DMS 273 treated with DMSO at 0.1 percent for 48 hours (cell line): ENCODE measurements at regions not wholly inside any gene's neighbourhood (a gene's known extent, or its start where the extent isn't known, plus 50 kb on each side); places are given as distances from the start of the nearest gene placed in this dataset.

Experiments
- DNase-seq: peaks from one replicate; lab custom pipeline; 2025; lab: John Stamatoyannopoulos, UW

GRCh38 chr1:199161766-199162303 is 523.0 kb downstream of the PTPRC start:
- DNase-seq: no peak

GRCh38 chr1:199163267-199163666 is 524.4 kb downstream of the PTPRC start:
- DNase-seq: no peak

DNA sequence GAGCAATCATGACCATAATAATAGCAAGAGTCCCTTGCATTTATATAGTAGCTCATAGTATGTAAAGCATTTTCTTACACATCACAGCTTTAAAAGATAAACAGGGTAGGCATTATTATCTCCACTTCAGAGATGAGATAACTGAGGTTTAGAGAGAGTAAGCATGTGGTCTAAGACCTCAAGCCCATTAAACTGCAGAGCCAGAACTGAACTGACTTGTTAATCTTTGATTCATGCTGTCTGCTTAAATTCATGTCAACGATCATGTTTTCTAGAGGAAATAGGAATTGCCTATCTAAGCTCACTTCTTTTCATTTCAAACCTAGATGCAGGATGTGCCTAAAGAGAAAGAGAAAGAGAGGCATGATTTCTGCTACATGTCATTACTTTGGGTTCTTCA is 524.8 kb downstream of the PTPRC start:
- no peak for DNase-seq

DNA sequence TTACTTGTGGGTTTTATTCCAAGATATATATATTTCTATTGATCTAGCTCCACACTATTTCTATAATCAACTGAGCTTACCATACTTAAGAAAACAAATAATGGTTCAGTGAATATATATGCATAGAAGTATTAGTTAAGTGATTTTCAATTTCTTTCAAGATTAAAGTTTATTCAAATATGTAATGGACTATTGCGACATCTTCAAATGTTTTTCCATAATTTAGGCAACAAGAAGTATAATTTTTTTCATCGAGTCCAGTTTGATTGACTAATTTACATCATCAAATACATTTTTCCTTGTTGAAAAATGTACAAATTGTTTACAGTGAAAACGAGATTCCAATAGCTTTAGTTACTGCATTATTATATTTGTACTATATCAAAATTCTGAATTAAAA is 528.6 kb downstream of the PTPRC start:
- DNase-seq: no peak

DNA sequence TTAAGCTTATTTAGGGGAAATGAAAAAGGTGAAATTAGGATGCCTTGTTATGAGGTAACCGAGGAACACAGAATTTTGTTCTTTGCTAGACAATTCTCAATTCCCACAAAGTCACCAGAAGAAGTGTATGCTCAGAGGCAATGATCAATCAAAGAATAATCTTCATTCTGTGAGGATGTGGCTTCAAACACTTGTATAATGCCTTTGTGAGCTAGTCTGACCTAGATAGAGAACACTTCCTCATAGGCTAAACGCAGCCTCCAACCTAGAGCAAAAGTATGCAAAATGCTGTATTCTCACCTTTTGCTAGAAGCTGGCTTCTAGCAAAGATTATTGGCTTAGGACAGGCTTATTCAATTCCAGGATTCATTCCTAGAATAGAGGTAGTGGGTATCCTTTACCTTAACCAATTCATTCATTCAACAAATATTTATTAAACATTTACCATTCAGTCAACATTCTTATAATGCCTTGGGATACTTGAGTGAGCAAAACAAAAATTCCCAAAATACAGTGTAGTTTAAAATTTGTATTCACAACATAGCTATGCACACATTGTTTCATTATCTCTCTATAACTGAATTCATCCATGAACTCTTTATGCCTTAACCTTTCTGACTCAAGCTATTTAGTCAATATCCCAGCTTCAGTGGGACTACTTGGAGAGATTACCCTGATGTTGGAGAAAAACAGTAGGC is 530.2 kb downstream of the PTPRC start:
- no peak for DNase-seq

DNA sequence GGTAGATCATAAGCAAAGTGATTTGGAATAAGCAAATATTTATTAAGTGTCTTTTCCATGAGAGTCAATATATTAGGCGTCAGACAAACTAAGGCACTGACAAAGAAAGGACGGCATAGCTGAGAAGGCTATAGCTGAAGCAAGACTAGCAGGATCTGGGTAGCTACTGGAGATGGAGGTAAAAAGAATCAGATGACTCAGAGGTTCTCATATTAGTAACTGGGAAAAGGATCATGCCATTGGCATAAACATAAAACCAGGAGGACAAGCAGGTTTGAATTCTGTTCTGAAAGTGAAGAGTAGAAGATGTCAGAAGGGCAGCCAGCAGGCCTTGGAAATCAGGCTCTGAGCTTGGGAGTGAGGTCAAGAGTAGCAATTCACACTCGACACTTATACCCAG is 531.9 kb downstream of the PTPRC start:
- DNase-seq: no peak

- no peak for DNase-seq
These were observed 533.6 kb downstream of the PTPRC start for GRCh38 chr1:199172171-199173124.

DNA sequence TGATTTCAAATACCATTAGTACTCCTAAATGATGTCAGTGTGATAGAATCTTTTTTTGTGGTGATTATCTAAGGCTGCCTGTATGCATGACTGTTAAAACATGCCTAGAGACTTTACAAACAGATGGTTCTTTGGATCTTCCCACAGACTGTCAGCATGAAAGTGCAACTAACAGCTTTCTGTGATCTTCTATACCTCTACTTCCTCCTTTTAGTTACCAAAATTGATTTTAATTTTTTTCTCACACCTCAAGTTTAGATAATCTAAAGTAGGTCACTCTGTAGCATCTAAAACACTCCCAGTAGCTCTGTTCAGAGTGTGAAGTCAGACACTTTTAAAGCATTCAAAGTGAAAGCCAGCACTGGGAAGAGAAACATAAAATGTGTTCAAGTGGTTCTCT is 534.5 kb downstream of the PTPRC start:
- DNase-seq: no peak

- no peak for DNase-seq
These were observed 535.5 kb downstream of the PTPRC start for GRCh38 chr1:199174336-199174735.

- no peak for DNase-seq
These were observed 537.9 kb downstream of the PTPRC start for GRCh38 chr1:199176713-199177112.

- DNase-seq: no peak
These were observed 538.4 kb downstream of the PTPRC start for GRCh38 chr1:199177241-199177640.

DNA sequence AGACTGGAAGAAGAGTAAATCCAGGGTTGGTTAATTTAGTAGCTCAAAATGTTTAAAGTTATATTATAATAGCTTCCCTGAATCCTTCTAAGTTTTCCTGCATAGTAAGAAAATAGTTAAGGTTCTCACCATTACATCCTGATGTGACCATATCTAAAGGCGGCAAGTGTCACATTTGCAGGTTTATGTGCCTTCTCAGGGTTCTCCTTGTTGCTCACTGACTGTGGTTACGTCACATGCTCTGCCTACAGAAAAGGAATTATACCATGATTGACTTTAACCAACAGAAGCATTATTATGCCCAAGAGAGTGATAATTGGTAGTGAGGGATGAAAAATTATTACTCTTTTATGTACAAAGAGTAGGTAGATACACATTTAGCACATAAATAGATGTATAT is 539.8 kb downstream of the PTPRC start:
- no peak for DNase-seq

- DNase-seq: no peak
These were observed 543.5 kb downstream of the PTPRC start for GRCh38 chr1:199182186-199182843.

DNA sequence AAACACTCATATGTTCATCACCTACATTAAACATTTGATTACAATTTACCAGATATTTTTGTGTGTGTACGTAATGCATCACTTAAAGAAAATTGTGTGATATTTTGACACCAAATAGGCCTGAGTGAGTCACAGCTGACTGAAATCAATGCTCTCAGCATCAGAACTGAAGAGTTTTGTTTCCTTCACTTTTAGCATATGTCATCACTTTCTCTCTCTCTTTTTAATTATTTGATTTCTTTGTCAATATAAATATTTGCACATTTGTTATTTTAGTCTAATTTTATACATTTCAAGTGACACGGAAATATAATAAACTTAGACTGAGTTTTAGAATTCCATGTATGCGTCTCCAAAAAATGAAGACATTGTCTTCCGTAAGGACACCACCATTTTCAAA is 545.3 kb downstream of the PTPRC start:
- DNase-seq: no peak

DNA sequence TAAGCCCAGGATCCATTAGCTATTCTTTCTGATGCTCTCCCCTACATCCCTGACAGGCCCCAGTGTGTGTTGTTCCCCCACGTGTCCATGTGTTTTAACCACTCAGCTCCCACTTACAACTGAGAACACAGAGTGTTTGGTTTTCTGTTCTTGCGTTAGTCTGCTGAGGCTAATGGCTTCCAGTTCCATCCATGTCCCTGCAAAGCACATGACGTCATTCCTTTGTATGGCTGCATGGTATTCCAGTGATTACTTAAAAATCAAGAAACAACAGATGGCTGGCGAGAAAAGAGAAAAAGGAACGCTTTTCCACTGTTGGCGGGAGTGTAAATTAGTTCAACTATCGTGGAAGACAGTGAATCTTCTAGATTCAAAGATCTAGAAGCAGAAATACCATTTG is 556.0 kb downstream of the PTPRC start:
- no peak for DNase-seq

DNA sequence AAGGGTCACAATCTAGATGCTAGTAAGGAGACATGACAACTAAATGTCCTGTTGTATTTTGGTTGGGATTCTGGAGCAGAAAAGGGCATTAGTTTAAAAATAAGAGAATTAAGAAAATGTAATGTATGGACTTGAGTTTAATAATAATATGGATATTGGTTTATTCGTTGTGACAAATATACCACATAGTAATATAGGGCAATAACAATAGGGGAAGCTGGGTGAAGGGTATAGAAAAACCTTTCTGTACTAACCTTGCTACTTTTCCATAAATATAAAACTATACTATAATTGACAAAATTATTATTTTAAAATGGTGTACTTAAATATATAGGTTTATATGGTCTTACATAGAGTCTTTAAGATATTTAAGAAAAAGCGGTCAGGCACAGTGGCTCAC is 558.9 kb downstream of the PTPRC start:
- no peak for DNase-seq

- no peak for DNase-seq
These were observed 563.5 kb downstream of the PTPRC start for GRCh38 chr1:199202331-199202730.

DNA sequence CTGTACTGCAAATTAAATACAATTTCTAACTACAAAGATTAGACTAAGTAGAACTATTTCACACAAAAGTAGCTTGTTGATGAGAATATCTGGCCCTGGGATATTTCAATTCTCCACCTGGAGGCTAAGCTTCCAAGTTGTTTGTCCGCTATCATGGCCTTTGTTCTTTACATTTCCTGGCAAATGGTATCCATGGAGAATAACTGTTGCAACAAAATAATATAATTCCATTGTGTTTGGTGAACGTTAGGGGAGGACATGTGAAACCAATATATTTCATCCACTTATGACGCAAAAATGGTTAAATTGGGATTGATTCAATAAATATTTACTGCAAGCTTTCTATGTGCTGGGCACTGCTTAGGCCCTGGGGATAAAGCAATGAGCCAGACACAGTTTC is 565.4 kb downstream of the PTPRC start:
- DNase-seq: no peak

DNA sequence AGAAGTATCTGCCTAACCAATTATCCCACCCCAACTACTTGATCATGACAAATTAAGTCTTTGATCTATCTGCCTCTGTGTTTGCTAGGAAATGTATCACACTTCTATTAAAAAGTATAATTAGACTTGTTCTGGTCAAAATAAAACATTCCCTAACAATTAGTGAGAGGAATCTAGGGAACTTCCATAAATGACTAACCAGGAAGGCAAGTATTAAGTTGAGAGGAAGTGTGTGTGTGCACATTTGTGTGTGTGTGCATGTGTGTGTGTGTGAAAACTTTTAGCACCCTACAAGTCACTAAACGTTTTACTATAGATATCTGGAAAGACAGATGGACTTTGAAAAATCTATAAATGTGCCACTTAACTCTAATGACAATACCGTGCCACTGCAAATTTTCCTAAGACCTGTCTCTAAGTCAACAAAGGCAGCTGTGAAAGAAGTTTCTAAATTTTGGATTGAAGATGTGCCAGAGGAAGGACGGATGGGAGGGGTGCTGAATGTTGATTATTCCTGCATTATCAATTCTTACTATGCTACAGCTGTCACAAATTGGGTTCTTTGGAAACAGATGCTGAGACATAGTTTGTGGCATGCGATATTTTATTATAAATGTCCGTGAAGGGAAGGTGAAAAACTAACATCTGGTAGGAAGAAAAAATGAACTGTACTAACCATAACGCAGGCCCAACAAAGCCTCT is 567.1 kb downstream of the PTPRC start:
- DNase-seq: no peak

DNA sequence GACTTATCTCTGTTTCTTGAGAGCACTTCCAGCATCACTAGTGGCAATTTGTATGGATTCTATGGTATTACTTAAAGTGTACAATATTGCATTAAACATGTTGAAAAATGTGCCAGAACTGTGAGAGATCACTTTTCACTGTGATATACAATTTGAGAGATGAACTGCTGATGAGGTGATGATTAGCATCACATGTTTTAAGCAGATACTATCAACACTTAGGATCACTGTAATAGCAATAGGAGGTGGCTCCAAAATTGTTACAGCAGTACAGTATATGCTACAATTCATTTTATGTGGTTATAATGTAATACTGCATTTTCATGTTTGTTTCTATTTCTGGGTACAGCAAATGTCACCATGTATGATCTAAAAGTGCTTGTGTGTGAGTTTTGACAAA is 570.0 kb downstream of the PTPRC start:
- no peak for DNase-seq

DNA sequence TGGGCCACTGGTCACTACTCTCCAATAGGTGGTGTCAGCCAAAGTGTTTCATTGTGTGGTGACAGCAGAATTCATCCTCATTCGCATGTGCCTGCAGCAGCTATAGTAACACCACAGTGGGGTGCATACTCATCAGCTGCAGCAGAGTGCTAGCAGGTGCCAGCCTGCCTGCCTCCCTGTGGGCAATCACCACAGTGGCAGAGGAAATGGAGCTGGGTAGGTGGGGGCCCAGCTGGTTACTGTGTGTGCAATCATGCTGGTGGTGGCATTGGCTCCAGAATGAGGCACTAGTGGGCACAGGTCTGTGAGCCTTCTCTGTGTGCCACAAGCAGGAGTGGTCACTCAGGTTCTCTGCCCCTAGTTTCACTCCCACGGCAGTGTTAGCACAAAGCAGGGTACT is 579.2 kb downstream of the PTPRC start:
- DNase-seq: no peak

GRCh38 chr1:199218533-199218932 is 579.7 kb downstream of the PTPRC start:
- no peak for DNase-seq
